ENCODE measurements at regions not wholly inside any gene's neighbourhood (a gene's known extent, or its start where the extent isn't known, plus 50 kb on each side); places are given as distances from the start of the nearest gene placed in this dataset.
"Not testable (repeated sequence)": the region's sequence is repeated elsewhere in the genome, so short reads cannot be mapped to it uniquely, and the experiment has no call there.

DNA sequence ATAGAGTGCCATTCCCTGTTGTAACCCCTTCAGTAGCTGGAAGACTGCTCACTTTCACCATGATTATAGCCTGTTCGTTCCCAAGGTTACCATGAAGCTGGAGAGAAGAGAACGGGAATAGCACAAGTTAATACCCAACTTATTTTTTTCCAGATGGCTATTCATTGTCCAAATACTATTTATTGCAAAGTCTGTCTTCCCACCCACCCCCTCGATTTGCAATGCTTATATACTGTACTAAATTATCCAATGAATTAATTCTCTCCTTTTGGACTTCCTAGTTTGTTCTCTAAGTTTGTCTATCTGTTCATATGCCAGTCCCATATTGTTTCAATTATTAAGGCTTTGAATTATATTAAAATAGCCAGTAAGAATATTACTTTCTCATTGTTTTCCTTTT is 231.0 kb downstream of the RAB11FIP4 start:
- H3K27me3 ChIP-seq (ENCODE audit: control insufficient read depth, insufficient read depth, low read length): no peaks in the 10 kb centered on the region
- FAIRE-seq (no peak), DNase-seq (no peak)
- TF ChIP-seq, protein P1, sequence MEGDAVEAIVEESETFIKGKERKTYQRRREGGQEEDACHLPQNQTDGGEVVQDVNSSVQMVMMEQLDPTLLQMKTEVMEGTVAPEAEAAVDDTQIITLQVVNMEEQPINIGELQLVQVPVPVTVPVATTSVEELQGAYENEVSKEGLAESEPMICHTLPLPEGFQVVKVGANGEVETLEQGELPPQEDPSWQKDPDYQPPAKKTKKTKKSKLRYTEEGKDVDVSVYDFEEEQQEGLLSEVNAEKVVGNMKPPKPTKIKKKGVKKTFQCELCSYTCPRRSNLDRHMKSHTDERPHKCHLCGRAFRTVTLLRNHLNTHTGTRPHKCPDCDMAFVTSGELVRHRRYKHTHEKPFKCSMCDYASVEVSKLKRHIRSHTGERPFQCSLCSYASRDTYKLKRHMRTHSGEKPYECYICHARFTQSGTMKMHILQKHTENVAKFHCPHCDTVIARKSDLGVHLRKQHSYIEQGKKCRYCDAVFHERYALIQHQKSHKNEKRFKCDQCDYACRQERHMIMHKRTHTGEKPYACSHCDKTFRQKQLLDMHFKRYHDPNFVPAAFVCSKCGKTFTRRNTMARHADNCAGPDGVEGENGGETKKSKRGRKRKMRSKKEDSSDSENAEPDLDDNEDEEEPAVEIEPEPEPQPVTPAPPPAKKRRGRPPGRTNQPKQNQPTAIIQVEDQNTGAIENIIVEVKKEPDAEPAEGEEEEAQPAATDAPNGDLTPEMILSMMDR (IDR thresholded peaks at IDR 0.05; ENCODE audit: borderline replicate concordance, extremely low read depth, insufficient read depth): no peak
- peaks cover 0 to 9% (median 2%) of the 10 kb centered on the region in 3 donors for H3K9me3 ChIP-seq (ENCODE audit: control insufficient read depth in 2 of 3, insufficient read depth in 1 of 3, low read length in 3 of 3)
- no peaks in the 10 kb centered on the region for H3K4me1 ChIP-seq (ENCODE audit: control insufficient read depth in 2 of 3, insufficient read depth in 2 of 3, low read depth in 1 of 3, low read length in 3 of 3)
- H3K36me3 ChIP-seq (ENCODE audit: control insufficient read depth in 2 of 3, insufficient read depth in 3 of 3, low read length in 3 of 3): no peaks in the 10 kb centered on the region
- H3K4me3 ChIP-seq (ENCODE audit: low read length in 3 of 3): no peak overlapping the region
- intact Hi-C loops (cut with DNase I): no loop called here
- no peak overlapping the region for H3K27ac ChIP-seq (ENCODE audit: low read depth in 2 of 2, low read length in 2 of 2)
- H3K9ac ChIP-seq (ENCODE audit: low read length in 3 of 3): no peak overlapping the region

DNA sequence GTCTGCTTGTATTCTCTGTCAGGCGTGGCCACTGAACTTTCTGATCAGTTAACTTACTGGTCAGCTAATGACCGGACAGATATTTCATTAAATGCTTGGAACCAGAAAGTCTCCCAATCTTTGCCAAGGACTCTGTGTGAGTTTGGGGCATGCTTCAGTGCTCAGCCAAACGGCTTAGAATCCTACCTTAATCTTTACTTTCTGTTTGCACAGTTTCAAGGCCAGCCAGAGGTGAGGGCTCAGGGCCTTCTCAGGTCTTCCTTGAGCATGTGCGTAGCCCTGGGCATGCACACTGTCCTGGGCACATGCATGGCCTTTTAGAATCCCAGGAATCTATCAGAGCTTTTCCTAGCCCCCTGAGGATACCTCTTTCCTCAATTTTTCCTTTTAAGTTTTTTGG is 230.1 kb downstream of the RAB11FIP4 start:
- H3K27me3 ChIP-seq (ENCODE audit: control insufficient read depth, insufficient read depth, low read length): no peaks in the 10 kb centered on the region
- DNase-seq: no peak
- TF ChIP-seq, protein P1 (IDR thresholded peaks at IDR 0.05; ENCODE audit: borderline replicate concordance, extremely low read depth, insufficient read depth): no peak
- H3K9me3 ChIP-seq (ENCODE audit: control insufficient read depth in 2 of 3, insufficient read depth in 1 of 3, low read length in 3 of 3): peaks cover 0 to 9% (median 2%) of the 10 kb centered on the region in 3 donors
- no peaks in the 10 kb centered on the region for H3K36me3 ChIP-seq (ENCODE audit: control insufficient read depth in 2 of 3, insufficient read depth in 3 of 3, low read length in 3 of 3)
- FAIRE-seq: no peak
- H3K27ac ChIP-seq (ENCODE audit: low read depth in 2 of 2, low read length in 2 of 2): no peak overlapping the region
- H3K4me1 ChIP-seq (ENCODE audit: control insufficient read depth in 2 of 3, insufficient read depth in 2 of 3, low read depth in 1 of 3, low read length in 3 of 3): no peaks in the 10 kb centered on the region
- H3K9ac ChIP-seq (ENCODE audit: low read length in 3 of 3): no peak overlapping the region
- intact Hi-C loops (cut with DNase I): no loop called here
- no peak overlapping the region for H3K4me3 ChIP-seq (ENCODE audit: low read length in 3 of 3)

DNA sequence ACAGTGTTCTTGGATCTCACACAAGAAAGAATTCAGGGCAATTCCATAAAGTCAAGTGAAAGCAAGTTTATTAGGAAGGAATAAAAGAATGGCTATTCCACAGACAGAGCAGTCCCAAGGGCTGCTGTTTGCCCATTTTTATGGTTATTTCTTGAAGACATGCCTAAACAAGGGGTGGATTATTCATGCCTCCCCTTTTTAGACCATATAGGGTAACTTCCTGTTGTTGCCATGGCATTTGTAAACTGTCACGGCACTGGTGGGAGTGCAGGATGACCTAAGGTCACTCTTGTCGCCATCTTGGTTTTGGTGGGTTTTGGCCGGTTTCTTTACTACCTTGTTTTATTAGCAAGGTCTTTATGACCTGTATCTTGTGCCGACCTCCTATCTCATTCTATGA is 219.6 kb downstream of the RAB11FIP4 start:
- H3K9me3 ChIP-seq (ENCODE audit: control insufficient read depth in 2 of 3, insufficient read depth in 1 of 3, low read length in 3 of 3); H3K36me3 ChIP-seq (ENCODE audit: control insufficient read depth in 2 of 3, insufficient read depth in 3 of 3, low read length in 3 of 3); intact Hi-C loops (cut with DNase I); H3K27ac ChIP-seq (ENCODE audit: low read depth in 2 of 2, low read length in 2 of 2); H3K27me3 ChIP-seq (ENCODE audit: control insufficient read depth, insufficient read depth, low read length); DNase-seq; H3K4me1 ChIP-seq (ENCODE audit: control insufficient read depth in 2 of 3, insufficient read depth in 2 of 3, low read depth in 1 of 3, low read length in 3 of 3); FAIRE-seq; H3K9ac ChIP-seq (ENCODE audit: low read length in 3 of 3); H3K4me3 ChIP-seq (ENCODE audit: low read length in 3 of 3): not testable (repeated sequence)

DNA sequence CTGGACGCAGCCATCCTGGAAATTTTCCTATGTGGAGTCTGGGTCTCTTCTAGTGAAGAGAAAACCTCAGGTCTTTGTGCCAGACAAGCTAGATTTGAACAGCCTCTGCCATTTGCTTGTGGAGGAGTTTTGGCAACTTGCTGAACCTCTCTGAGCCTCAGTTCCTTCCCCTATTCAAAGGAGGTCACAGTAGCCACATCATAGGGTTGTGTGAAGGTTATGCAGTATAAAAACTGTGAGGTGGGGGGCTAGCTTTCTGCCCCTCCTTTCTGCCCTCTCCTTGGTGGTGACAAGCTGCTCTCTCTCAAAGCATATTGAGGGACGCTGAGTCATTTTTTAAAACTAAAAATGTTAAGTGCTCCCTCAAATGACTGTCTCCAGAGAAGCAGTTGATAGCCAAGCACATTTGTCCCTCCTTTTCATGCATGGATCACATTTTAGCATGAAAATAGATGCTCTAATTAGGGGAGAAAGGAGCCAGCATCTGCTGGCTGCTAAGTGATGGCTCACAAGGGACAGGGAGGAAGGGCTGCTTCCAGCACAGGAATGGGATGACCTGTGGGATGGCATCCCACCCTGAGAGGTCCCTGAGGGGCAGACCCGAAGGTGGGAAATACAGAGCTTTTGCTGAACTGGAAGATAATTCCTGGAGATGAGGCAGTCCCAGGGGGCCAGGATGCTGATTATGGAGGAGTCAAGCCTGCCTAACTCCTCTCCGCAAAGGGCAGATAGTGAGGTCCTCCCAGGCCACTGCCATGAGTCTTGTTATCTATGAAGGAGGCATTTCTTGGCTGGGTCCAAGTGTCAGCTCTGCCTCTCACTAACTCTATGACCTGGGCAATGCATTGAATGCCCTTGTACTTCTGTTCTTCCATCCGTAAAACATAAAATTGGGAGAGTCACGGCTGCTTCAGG is 218.8 kb downstream of the RAB11FIP4 start:
- Histone ChIP-seq H3K9ac (ENCODE audit: low read length in 3 of 3) (no peak overlapping the region), H3K27ac (ENCODE audit: low read depth in 2 of 2, low read length in 2 of 2) (no peak overlapping the region), H3K4me1 (ENCODE audit: control insufficient read depth in 2 of 3, insufficient read depth in 2 of 3, low read depth in 1 of 3, low read length in 3 of 3) (no peaks in the 10 kb centered on the region), H3K9me3 (ENCODE audit: control insufficient read depth in 2 of 3, insufficient read depth in 1 of 3, low read length in 3 of 3) (no peaks in the 10 kb centered on the region), H3K4me3 (ENCODE audit: low read length in 3 of 3) (no peak overlapping the region), H3K27me3 (ENCODE audit: control insufficient read depth, insufficient read depth, low read length) (no peaks in the 10 kb centered on the region), H3K36me3 (ENCODE audit: control insufficient read depth in 2 of 3, insufficient read depth in 3 of 3, low read length in 3 of 3) (no peaks in the 10 kb centered on the region)
- DNase-seq: no peak
- no peak for FAIRE-seq
- TF ChIP-seq, protein P1 (IDR thresholded peaks at IDR 0.05; ENCODE audit: borderline replicate concordance, extremely low read depth, insufficient read depth): no peak
- intact Hi-C loops (cut with DNase I): no loop called here
